Naive B cell (primary cell): ENCODE measurements at regions not wholly inside any gene's neighbourhood (a gene's known extent, or its start where the extent isn't known, plus 50 kb on each side); places are given as distances from the start of the nearest gene placed in this dataset.

Experiments
- ATAC-seq, 2 donors: fragments of 150-1000 bp; cut with Tn5 transposase; 2 replicates each; pipeline ENCODE4 v1.10.0; 2021; ENCODE audit warnings: low read depth in 2 of 2, mild to moderate bottlenecking in 2 of 2, moderate library complexity in 2 of 2
- DNase-seq: peaks from one replicate; pipeline ENCODE4 v3.0.0; 2022
- H3K27ac Mint-ChIP-seq, 6 donors: one replicate each; pipeline ENCODE4 v1.8.0; 2020 to 2022; ENCODE audit warnings: mild to moderate bottlenecking in 6 of 6, mixed read lengths in 6 of 6, moderate library complexity in 5 of 6, inconsistent platforms in 2 of 6
- H3K27me3 Mint-ChIP-seq, 3 donors: one replicate each; pipeline ENCODE4 v1.8.0; 2021 to 2022; ENCODE audit warnings: mixed read lengths in 3 of 3, mild to moderate bottlenecking in 1 of 3
- H3K36me3 Mint-ChIP-seq, 2 donors: one replicate each; pipeline ENCODE4 v1.8.0; 2020 to 2022; ENCODE audit warnings: mixed read lengths in 2 of 2, inconsistent platforms in 1 of 2, mild to moderate bottlenecking in 1 of 2
- H3K4me1 Mint-ChIP-seq, 3 donors: one replicate each; pipeline ENCODE4 v1.8.0; 2020 to 2022; ENCODE audit warnings: mixed read lengths in 3 of 3, inconsistent platforms in 1 of 3, mild to moderate bottlenecking in 1 of 3, moderate library complexity in 1 of 3
- H3K4me3 Mint-ChIP-seq, 8 donors: one replicate each; pipeline ENCODE4 v1.8.0; 2020 to 2022; ENCODE audit warnings: mild to moderate bottlenecking in 8 of 8, mixed read lengths in 8 of 8, moderate library complexity in 8 of 8, inconsistent platforms in 2 of 8
- H3K9me3 Mint-ChIP-seq, 7 donors: one replicate each; pipeline ENCODE4 v1.8.0; 2020 to 2022; ENCODE audit warnings: mixed read lengths in 7 of 7, mild to moderate bottlenecking in 5 of 7, inconsistent platforms in 2 of 7, moderate library complexity in 1 of 7

DNA sequence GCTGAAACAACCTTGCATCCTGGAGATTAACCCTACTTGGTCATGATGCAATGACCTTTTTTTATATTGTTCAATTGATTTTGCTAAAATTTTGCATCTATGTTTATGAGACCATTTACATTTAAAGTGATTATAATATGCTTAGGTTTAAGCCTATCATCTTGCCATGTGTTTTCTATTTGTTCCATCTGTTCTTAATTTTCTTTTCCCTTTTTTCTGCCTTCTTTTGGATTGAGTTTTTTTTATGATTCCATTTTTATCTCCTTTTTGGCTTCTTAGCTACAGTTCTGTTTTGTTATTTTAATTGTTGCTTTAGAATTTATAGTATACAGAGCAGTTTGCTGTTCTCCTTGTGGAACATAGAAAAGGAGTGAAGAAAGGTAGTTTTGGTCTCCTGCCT lies 385.1 kb upstream of the USP24 start:
- no peak overlapping the region for H3K27ac Mint-ChIP-seq
- H3K4me1 Mint-ChIP-seq, result no peaks in the 10 kb centered on the region
- no peak overlapping the region for H3K4me3 Mint-ChIP-seq
- peaks cover 0 to 7% of the 10 kb centered on the region in 2 donors for H3K36me3 Mint-ChIP-seq
- H3K27me3 Mint-ChIP-seq, result peaks cover 0 to 5% (median 3%) of the 10 kb centered on the region in 3 donors
- H3K9me3 Mint-ChIP-seq, result peaks cover 3 to 20% (median 10%) of the 10 kb centered on the region in 7 donors
- ATAC-seq (no peak), DNase-seq (no peak)

GRCh38 chr1:55597910-55598309 lies 382.7 kb upstream of the USP24 start:
- no peak overlapping the region for H3K27ac Mint-ChIP-seq
- H3K4me1 Mint-ChIP-seq, result no peaks in the 10 kb centered on the region
- peaks cover 3 to 20% (median 12%) of the 10 kb centered on the region in 7 donors for H3K9me3 Mint-ChIP-seq
- peaks cover 0 to 7% of the 10 kb centered on the region in 2 donors for H3K36me3 Mint-ChIP-seq
- ATAC-seq (no peak), DNase-seq (no peak)
- no peak overlapping the region for H3K4me3 Mint-ChIP-seq
- peaks cover 0 to 5% (median 3%) of the 10 kb centered on the region in 3 donors for H3K27me3 Mint-ChIP-seq

- H3K36me3 Mint-ChIP-seq, result peaks cover 0 to 7% of the 10 kb centered on the region in 2 donors
- no peak overlapping the region for H3K4me3 Mint-ChIP-seq
- peaks cover 0 to 8% (median under 1%) of the 10 kb centered on the region in 3 donors for H3K27me3 Mint-ChIP-seq
- no peak for DNase-seq
- no peaks in the 10 kb centered on the region for H3K4me1 Mint-ChIP-seq
- H3K27ac Mint-ChIP-seq, result no peak overlapping the region
- ATAC-seq, result no peak
- peaks cover 3 to 20% (median 12%) of the 10 kb centered on the region in 7 donors for H3K9me3 Mint-ChIP-seq
Observed at GRCh38 chr1:55594701-55595100, 379.5 kb upstream of the USP24 start.

- Mint-ChIP-seq H3K27ac (no peak overlapping the region), H3K4me1 (no peaks in the 10 kb centered on the region), H3K4me3 (no peak overlapping the region), H3K27me3 (peaks cover 0 to 8% (median 0%) of the 10 kb centered on the region in 3 donors), H3K36me3 (peaks cover 0 to 7% of the 10 kb centered on the region in 2 donors), H3K9me3 (peaks cover 3 to 20% (median 12%) of the 10 kb centered on the region in 7 donors)
- no peak for DNase-seq
- no peak for ATAC-seq
Observed at GRCh38 chr1:55593298-55593697, 378.1 kb upstream of the USP24 start.

DNA sequence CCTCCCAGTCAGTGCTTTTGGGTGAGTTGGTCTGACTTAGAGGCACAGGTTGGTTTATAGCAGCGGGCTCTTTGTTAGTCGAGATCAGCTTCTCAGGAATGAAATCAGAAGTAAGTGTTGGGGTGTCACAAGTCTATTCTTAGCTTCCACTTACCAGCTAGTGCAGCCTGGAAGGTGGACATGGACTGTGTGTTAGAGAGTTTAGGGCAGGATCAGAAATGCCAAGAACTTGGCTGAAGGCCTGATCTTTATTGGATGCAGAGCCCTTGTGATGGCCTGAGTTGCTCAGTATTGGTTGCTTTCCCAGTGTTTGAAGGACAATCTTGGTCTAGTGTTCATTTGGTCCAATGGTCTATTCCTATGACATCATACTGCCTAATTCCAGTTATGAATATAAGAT lies 377.0 kb upstream of the USP24 start:
- Mint-ChIP-seq H3K4me1 (no peaks in the 10 kb centered on the region), H3K9me3 (peaks cover 3 to 13% (median 6%) of the 10 kb centered on the region in 7 donors), H3K36me3 (peaks cover 0 to under 1% of the 10 kb centered on the region in 2 donors), H3K27ac (no peak overlapping the region), H3K4me3 (no peak overlapping the region), H3K27me3 (peaks cover 0 to 8% (median 0%) of the 10 kb centered on the region in 3 donors)
- DNase-seq, result no peak
- ATAC-seq, result no peak

DNA sequence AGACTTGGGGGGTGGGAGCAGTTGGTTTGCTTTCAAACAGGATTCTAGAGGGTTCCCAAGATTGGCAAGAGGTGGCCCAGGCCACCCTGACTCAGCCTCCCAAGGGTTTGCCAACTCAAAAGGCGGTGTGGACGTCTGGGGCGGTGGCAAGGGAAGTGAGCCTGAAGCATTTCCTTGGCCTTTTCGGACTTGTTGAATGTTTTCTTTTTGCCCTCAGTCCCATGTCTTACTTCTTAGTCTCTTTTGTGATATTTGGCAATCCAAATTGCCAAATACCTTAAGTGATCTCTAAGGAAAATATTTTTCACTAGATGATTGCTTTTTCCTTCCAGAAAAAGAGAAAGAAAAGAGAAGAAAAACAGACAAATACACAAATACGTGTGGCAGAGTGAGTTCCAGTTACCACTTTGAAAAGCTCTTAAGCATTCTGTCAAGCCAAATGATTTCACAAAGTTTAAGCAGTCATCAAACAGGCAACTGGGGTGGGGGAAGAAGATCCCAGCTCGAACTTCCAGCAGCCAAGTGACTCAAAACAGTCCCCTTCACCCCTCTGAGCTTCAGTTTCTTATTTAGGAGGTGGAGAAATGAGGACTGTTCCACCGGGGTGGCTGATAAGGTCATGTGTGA lies 374.6 kb upstream of the USP24 start:
- Mint-ChIP-seq H3K9me3 (peaks cover 0 to 3% (median 0%) of the 10 kb centered on the region in 7 donors), H3K4me3 (no peak overlapping the region), H3K4me1 (no peaks in the 10 kb centered on the region), H3K36me3 (no peaks in the 10 kb centered on the region), H3K27me3 (peaks cover 0 to 10% (median 7%) of the 10 kb centered on the region in 3 donors), H3K27ac (no peak overlapping the region)
- DNase-seq, result no peak
- no peak for ATAC-seq

DNA sequence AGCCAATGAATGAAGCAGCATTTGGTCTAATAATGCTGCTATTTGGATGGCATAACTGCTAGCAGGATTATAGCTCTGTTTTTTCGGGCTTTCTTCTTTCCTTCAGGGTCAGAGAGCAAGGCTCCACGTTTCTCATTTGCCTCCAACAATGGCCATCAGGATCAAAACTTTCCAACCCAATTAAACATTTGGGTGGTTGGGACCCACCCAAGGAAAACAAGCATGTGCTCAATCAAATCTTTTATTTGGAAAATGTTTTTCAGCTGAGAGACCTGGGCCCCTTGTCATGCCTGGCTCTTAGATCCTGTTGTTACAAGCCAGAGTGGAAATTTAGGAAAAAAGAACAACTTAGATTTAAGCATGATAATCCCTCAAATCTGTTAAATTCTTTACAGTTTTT lies 373.1 kb upstream of the USP24 start:
- peaks cover 0 to 12% (median 8%) of the 10 kb centered on the region in 3 donors for H3K27me3 Mint-ChIP-seq
- H3K4me3 Mint-ChIP-seq, result no peak overlapping the region
- ATAC-seq (no peak), DNase-seq (no peak)
- no peaks in the 10 kb centered on the region for H3K9me3 Mint-ChIP-seq
- H3K4me1 Mint-ChIP-seq, result no peaks in the 10 kb centered on the region
- H3K36me3 Mint-ChIP-seq, result no peaks in the 10 kb centered on the region
- no peak overlapping the region for H3K27ac Mint-ChIP-seq

GRCh38 chr1:55586771-55587170 lies 371.6 kb upstream of the USP24 start:
- ATAC-seq (no peak), DNase-seq (no peak)
- Mint-ChIP-seq H3K27me3 (peaks cover 0 to 17% (median 8%) of the 10 kb centered on the region in 3 donors), H3K36me3 (no peaks in the 10 kb centered on the region), H3K27ac (no peak overlapping the region), H3K4me1 (no peaks in the 10 kb centered on the region), H3K4me3 (no peak overlapping the region), H3K9me3 (peaks cover 0 to 3% (median 0%) of the 10 kb centered on the region in 7 donors)

DNA sequence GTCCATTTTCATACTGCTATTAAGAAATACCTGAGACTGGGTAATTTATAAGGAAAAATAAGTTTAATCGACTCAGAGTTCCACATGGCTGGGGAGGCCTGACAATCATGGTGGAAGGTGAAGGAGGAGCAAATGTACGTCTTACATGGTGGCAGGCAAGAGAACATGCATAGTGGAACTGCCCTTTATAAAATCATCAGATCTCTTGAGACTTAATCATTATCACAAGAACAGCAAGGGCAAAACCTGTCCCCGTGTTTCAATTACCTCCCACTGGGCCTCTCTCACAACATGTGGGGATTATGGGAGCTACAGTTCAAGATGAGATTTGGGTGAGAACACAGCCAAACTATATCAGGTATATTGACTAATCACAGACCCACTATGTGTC lies 370.2 kb upstream of the USP24 start:
- no peaks in the 10 kb centered on the region for H3K4me1 Mint-ChIP-seq
- H3K36me3 Mint-ChIP-seq, result no peaks in the 10 kb centered on the region
- no peak overlapping the region for H3K4me3 Mint-ChIP-seq
- ATAC-seq (no peak), DNase-seq (no peak)
- peaks cover 0 to 13% (median 8%) of the 10 kb centered on the region in 3 donors for H3K27me3 Mint-ChIP-seq
- H3K9me3 Mint-ChIP-seq, result peaks cover 0 to 3% (median 0%) of the 10 kb centered on the region in 7 donors
- H3K27ac Mint-ChIP-seq, result no peak overlapping the region

GRCh38 chr1:55584526-55585401 lies 369.6 kb upstream of the USP24 start:
- DNase-seq (no peak), ATAC-seq (no peak)
- H3K27ac Mint-ChIP-seq, result no peak overlapping the region
- H3K9me3 Mint-ChIP-seq, result peaks cover 0 to 3% (median 0%) of the 10 kb centered on the region in 7 donors
- peaks cover 0 to 13% (median 8%) of the 10 kb centered on the region in 3 donors for H3K27me3 Mint-ChIP-seq
- H3K36me3 Mint-ChIP-seq, result no peaks in the 10 kb centered on the region
- H3K4me1 Mint-ChIP-seq, result no peaks in the 10 kb centered on the region
- no peak overlapping the region for H3K4me3 Mint-ChIP-seq

DNA sequence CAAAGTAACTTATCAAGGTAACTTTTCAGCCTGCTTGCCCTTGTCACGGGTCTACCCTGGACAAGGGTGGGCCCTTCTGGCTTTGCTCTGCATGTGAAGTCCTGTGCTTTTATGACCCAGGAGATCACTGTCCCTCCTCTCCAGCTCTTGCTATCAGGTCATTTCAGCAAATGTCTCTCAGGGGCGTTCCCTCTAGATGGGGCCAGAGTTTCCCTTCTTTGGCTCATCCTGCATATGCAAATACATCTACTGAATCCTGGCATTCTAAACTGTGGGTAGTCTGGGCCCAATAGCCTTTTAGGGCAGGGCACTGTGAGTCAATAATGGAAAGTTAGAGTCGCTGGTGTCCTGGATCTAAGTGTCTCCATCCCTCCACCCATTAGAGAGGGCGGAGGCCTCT lies 366.9 kb upstream of the USP24 start:
- Mint-ChIP-seq H3K4me1 (no peaks in the 10 kb centered on the region), H3K9me3 (peaks cover 0 to 3% (median 0%) of the 10 kb centered on the region in 7 donors), H3K4me3 (no peak overlapping the region), H3K27ac (no peak overlapping the region), H3K27me3 (peaks cover 0 to 13% (median 8%) of the 10 kb centered on the region in 3 donors), H3K36me3 (no peaks in the 10 kb centered on the region)
- ATAC-seq (no peak), DNase-seq (no peak)

DNA sequence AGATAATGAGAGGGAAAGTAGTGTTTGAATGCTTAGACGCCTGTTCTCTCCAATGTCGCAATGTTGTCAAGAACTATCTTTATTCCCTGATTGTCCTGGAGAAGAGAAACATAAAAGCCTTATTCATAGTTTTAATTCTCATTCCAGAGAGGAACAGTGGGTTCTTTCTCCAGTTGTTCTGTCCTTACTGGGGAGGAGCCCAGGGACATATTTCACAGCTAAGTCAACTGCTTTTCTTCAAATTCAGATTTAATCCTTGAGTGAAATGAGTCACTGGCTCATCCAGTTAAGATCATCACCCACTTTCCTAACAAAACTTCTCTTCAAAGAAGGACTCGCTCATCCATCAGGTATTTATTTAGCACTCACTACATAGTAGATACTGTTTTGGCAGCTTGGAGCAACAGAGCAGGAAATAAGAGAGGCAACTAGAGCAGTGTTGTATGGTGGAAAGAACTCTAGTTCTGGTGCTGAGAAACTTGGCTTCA lies 365.7 kb upstream of the USP24 start:
- Mint-ChIP-seq H3K27ac (no peak overlapping the region), H3K4me3 (no peak overlapping the region), H3K9me3 (peaks cover 0 to 3% (median 0%) of the 10 kb centered on the region in 7 donors), H3K27me3 (peaks cover 0 to 13% (median 8%) of the 10 kb centered on the region in 3 donors), H3K4me1 (no peaks in the 10 kb centered on the region), H3K36me3 (no peaks in the 10 kb centered on the region)
- DNase-seq, result no peak
- ATAC-seq, result no peak

- Mint-ChIP-seq H3K27ac (no peak overlapping the region), H3K4me1 (no peaks in the 10 kb centered on the region), H3K36me3 (no peaks in the 10 kb centered on the region), H3K27me3 (peaks cover 0 to 10% (median 0%) of the 10 kb centered on the region in 3 donors), H3K4me3 (no peak overlapping the region), H3K9me3 (peaks cover 0 to 3% (median 0%) of the 10 kb centered on the region in 7 donors)
- DNase-seq (no peak), ATAC-seq (no peak)
Observed at GRCh38 chr1:55579332-55580001, 364.3 kb upstream of the USP24 start.
